B cell (primary cell): ENCODE measurements at regions not wholly inside any gene's neighbourhood (a gene's known extent, or its start where the extent isn't known, plus 50 kb on each side); places are given as distances from the start of the nearest gene placed in this dataset.

ENCODE experiments used
- ATAC-seq: fragments of 200-7000 bp; cut with Tn5 transposase; one replicate; pipeline ENCODE4 v1.10.0; 2021; ENCODE audit warnings: low read depth, mild to moderate bottlenecking, moderate number of reproducible peaks, moderate library complexity
- CTCF ChIA-PET: fragments of 350-600 bp; sonication (Branson Sonifier 250); formaldehyde crosslinking; loops from one replicate; lab custom pipeline; 2021; ENCODE audit warnings: antibody characterized with exemption, inconsistent platforms; lab: Charles Lee
- POLR2A ChIA-PET: fragments of 350-600 bp; sonication (Branson Sonifier 250); formaldehyde crosslinking; loops from one replicate; lab custom pipeline; 2021; ENCODE audit warnings: antibody characterized with exemption; lab: Charles Lee
- DNase-seq: peaks from one replicate; pipeline ENCODE4 v3.0.0; 2013
- H2AFZ ChIP-seq: 2 replicates; pipeline ENCODE4 v1.6.1; 2012; ENCODE audit warnings: mild to moderate bottlenecking, low read depth, low read length; ENCODE audit not compliant: insufficient read depth, poor library complexity, severe bottlenecking
- H3K27ac ChIP-seq, 2 donors: 1 replicate in 1 of 2; 2 replicates in 1 of 2; pipeline ENCODE4 v1.5.1; 2012 to 2013; ENCODE audit warnings: low read length in 2 of 2, mild to moderate bottlenecking in 2 of 2, moderate library complexity in 1 of 2
- H3K27me3 ChIP-seq, 4 experiments: fragments of 200-600 bp in 1 of 4; sonication (generic) in 1 of 4; replicated peaks in 1 of 4; 1 replicate in 2 of 4; 2 replicates in 2 of 4; pipeline versions ENCODE4 v1.6.1 to v1.7.0; 2013 to 2016; ENCODE audit warnings: low read length in 3 of 4, mild to moderate bottlenecking in 2 of 4, mixed read lengths in 1 of 4, moderate library complexity in 1 of 4; ENCODE audit not compliant: insufficient read depth in 4 of 4, control insufficient read depth in 3 of 4; ENCODE audit errors: control extremely low read depth in 1 of 4
- H3K36me3 ChIP-seq, 2 experiments: replicated peaks in 1 of 2; 1 replicate in 1 of 2; 2 replicates in 1 of 2; pipeline versions ENCODE4 v1.6.1 to v1.7.1; 2013; ENCODE audit warnings: low read length in 1 of 2; ENCODE audit not compliant: insufficient read depth in 2 of 2, control insufficient read depth in 1 of 2; ENCODE audit errors: control extremely low read depth in 1 of 2, extremely low read depth in 1 of 2
- H3K4me1 ChIP-seq, 2 donors: fragments of 200-600 bp in 1 of 2; sonication (generic) in 1 of 2; 1 replicate in 1 of 2; 2 replicates in 1 of 2; pipeline versions ENCODE4 v1.5.1 to v1.6.1; 2013 to 2017; ENCODE audit warnings: low read length in 2 of 2; ENCODE audit not compliant: control insufficient read depth in 2 of 2, insufficient read depth in 2 of 2
- H3K4me2 ChIP-seq: replicated peaks from 2 replicates; pipeline ENCODE3; 2012; ENCODE audit warnings: mild to moderate bottlenecking, low read depth, low read length; ENCODE audit not compliant: poor library complexity, severe bottlenecking
- H3K4me3 ChIP-seq, 5 experiments: fragments of 200-600 bp in 1 of 5; sonication (generic) in 1 of 5; 1 replicate in 3 of 5; 2 replicates in 2 of 5; pipeline versions ENCODE4 v1.5.1 to v1.7.0; 2011 to 2016; ENCODE audit warnings: low read length in 4 of 5, mild to moderate bottlenecking in 4 of 5, low read depth in 2 of 5, control low read depth in 1 of 5, moderate library complexity in 1 of 5; ENCODE audit not compliant: insufficient read depth in 1 of 5; ENCODE audit errors: control extremely low read depth in 1 of 5, extremely low read depth in 1 of 5
- H3K79me2 ChIP-seq: fragments of 200-600 bp; sonication (generic); one replicate; pipeline ENCODE4 v1.6.0; 2016; ENCODE audit warnings: low read length; ENCODE audit not compliant: control insufficient read depth, insufficient read depth
- H3K9ac ChIP-seq: fragments of 200-600 bp; sonication (generic); 2 replicates; pipeline ENCODE4 v1.6.1; 2017; ENCODE audit warnings: mild to moderate bottlenecking, low read length, moderate library complexity
- H3K9me3 ChIP-seq, 3 donors: one replicate each; pipeline versions ENCODE4 v1.6.1 to v1.7.1; 2013; ENCODE audit warnings: low read length in 2 of 3; ENCODE audit not compliant: control insufficient read depth in 2 of 3, insufficient read depth in 1 of 3; ENCODE audit errors: control extremely low read depth in 1 of 3
- H4K20me1 ChIP-seq: 2 replicates; pipeline ENCODE4 v1.6.0; 2012; ENCODE audit warnings: mild to moderate bottlenecking, low read length; ENCODE audit not compliant: insufficient read depth, control insufficient read depth, poor library complexity, severe bottlenecking
- H3K27ac Mint-ChIP-seq: one replicate; pipeline ENCODE4 v1.8.0; 2021; ENCODE audit warnings: mixed read lengths
- H3K27me3 Mint-ChIP-seq: one replicate; pipeline ENCODE4 v1.8.0; 2021; ENCODE audit warnings: mixed read lengths
- H3K4me1 Mint-ChIP-seq: one replicate; pipeline ENCODE4 v1.8.0; 2021; ENCODE audit warnings: mixed read lengths
- H3K4me3 Mint-ChIP-seq: one replicate; pipeline ENCODE4 v1.8.0; 2021; ENCODE audit warnings: mixed read lengths
- H3K9me3 Mint-ChIP-seq: one replicate; pipeline ENCODE4 v1.8.0; 2022; ENCODE audit warnings: mixed read lengths; ENCODE audit not compliant: insufficient read depth
- EZH2 ChIP-seq: IDR thresholded peaks from 2 replicates; pipeline ENCODE4 v1.6.1; 2012; ENCODE audit warnings: borderline replicate concordance, low read depth, mild to moderate bottlenecking, moderate library complexity, low read length; ENCODE audit not compliant: insufficient read depth, poor library complexity, severe bottlenecking
- WGBS: methylation state at CpG from one replicate; pipeline ENCODE4 v1.1.5; 2013; ENCODE audit warnings: missing lambda C conversion rate; ENCODE audit not compliant: insufficient coverage; 5-methylcytosine and 5-hydroxymethylcytosine counted together
- intact Hi-C: fragments of 100-400 bp; cut with micrococcal nuclease; formaldehyde crosslinking; loops from one replicate; pipeline ENCODE4 v1.10.0; 2022
- TF ChIP-seq, protein P1 (sequence below): fragments of 200-600 bp; IDR thresholded peaks from one replicate; pipeline ENCODE4 v1.8.0; 2022; ENCODE audit warnings: antibody characterized with exemption, mild to moderate bottlenecking

DNA sequence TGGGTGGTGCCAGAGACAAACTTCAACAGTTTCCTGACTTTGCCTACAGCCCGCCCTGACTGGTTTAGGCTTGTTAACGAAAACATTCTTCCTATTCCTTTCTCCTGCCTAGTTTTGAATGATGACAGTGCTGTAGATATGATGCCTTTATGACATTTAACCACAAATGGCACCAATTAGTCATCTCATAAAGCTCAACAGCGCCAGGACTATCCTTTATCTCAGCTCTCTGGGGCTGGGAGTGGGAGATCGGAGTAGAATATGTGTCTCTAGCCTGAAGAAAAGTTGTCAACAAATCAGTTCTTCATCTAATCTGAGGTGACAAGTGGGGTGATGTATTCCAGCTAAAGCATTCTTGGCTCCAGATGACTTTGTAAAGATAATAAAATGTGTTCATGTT lies 64.6 kb upstream of the SH3RF1 start:
- ChIA-PET POLR2A (no interaction called here), CTCF (no interaction called here)
- H3K27me3 ChIP-seq, result no peaks in the 10 kb centered on the region
- H3K4me3 Mint-ChIP-seq, result no peak overlapping the region
- no peak overlapping the region for H2AFZ ChIP-seq
- TF ChIP-seq EZH2, result no peak
- TF ChIP-seq, protein P1, sequence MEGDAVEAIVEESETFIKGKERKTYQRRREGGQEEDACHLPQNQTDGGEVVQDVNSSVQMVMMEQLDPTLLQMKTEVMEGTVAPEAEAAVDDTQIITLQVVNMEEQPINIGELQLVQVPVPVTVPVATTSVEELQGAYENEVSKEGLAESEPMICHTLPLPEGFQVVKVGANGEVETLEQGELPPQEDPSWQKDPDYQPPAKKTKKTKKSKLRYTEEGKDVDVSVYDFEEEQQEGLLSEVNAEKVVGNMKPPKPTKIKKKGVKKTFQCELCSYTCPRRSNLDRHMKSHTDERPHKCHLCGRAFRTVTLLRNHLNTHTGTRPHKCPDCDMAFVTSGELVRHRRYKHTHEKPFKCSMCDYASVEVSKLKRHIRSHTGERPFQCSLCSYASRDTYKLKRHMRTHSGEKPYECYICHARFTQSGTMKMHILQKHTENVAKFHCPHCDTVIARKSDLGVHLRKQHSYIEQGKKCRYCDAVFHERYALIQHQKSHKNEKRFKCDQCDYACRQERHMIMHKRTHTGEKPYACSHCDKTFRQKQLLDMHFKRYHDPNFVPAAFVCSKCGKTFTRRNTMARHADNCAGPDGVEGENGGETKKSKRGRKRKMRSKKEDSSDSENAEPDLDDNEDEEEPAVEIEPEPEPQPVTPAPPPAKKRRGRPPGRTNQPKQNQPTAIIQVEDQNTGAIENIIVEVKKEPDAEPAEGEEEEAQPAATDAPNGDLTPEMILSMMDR, result no peak
- H3K4me3 ChIP-seq, result no peak overlapping the region
- no peak overlapping the region for H3K27ac ChIP-seq
- no peaks in the 10 kb centered on the region for H3K79me2 ChIP-seq
- ATAC-seq (no peak), DNase-seq (no peak)
- H3K9me3 Mint-ChIP-seq, result no peaks in the 10 kb centered on the region
- no peak overlapping the region for H3K4me2 ChIP-seq
- no CpG with 5 or more reads among the region's 4 CpGs for WGBS
- intact Hi-C loops, result no loop called here
- no peaks in the 10 kb centered on the region for H4K20me1 ChIP-seq
- no peaks in the 10 kb centered on the region for H3K27me3 Mint-ChIP-seq
- H3K4me1 Mint-ChIP-seq, result no peaks in the 10 kb centered on the region
- no peaks in the 10 kb centered on the region for H3K36me3 ChIP-seq
- H3K4me1 ChIP-seq, result no peaks in the 10 kb centered on the region
- H3K27ac Mint-ChIP-seq, result no peak overlapping the region
- no peaks in the 10 kb centered on the region for H3K9me3 ChIP-seq
- H3K9ac ChIP-seq, result no peak overlapping the region

GRCh38 chr4:169334335-169334734 lies 63.6 kb upstream of the SH3RF1 start:
- 94% methylated on average over 3 of the region's 5 CpGs for WGBS
- Mint-ChIP-seq H3K4me1 (no peaks in the 10 kb centered on the region), H3K27ac (no peak overlapping the region), H3K9me3 (no peaks in the 10 kb centered on the region), H3K4me3 (no peak overlapping the region), H3K27me3 (no peaks in the 10 kb centered on the region)
- Histone ChIP-seq H3K27ac (no peak overlapping the region), H2AFZ (no peak overlapping the region), H3K9me3 (no peaks in the 10 kb centered on the region), H3K4me3 (no peak overlapping the region), H4K20me1 (no peaks in the 10 kb centered on the region), H3K4me1 (no peaks in the 10 kb centered on the region), H3K79me2 (no peaks in the 10 kb centered on the region), H3K36me3 (no peaks in the 10 kb centered on the region), H3K27me3 (no peaks in the 10 kb centered on the region), H3K9ac (no peak overlapping the region), H3K4me2 (no peak overlapping the region)
- POLR2A ChIA-PET, result no interaction called here
- intact Hi-C loops, result no loop called here
- CTCF ChIA-PET, result no interaction called here
- DNase-seq (no peak), ATAC-seq (no peak)
- TF ChIP-seq, protein P1, result no peak
- TF ChIP-seq EZH2, result no peak
